Thyroid gland (tissue), 4 donors: ENCODE measurements at regions not wholly inside any gene's neighbourhood (a gene's known extent, or its start where the extent isn't known, plus 50 kb on each side); places are given as distances from the start of the nearest gene placed in this dataset.

Experiments used
- DNase-seq, 2 donors: peaks; one replicate each; pipeline ENCODE4 v3.0.0-alpha.2; 2019
- H3K27ac ChIP-seq, 3 donors: fragments of 200-600 bp; sonication (generic); 1 replicate in 2 of 3; 2 replicates in 1 of 3; pipeline ENCODE4 v1.5.1; 2016 to 2019; ENCODE audit warnings: mild to moderate bottlenecking in 1 of 3, moderate library complexity in 1 of 3
- H3K27me3 ChIP-seq: fragments of 200-600 bp; sonication (generic); one replicate; pipeline ENCODE4 v1.5.1; 2019
- H3K36me3 ChIP-seq, 2 donors: fragments of 200-600 bp; sonication (generic); one replicate each; pipeline ENCODE4 v1.5.1; 2016 to 2019
- H3K4me1 ChIP-seq, 2 donors: fragments of 200-600 bp; sonication (generic); one replicate each; pipeline ENCODE4 v1.5.1; 2017 to 2019
- H3K4me3 ChIP-seq, 3 donors: fragments of 200-600 bp; sonication (generic); replicated peaks in 1 of 3; 1 replicate in 2 of 3; 2 replicates in 1 of 3; pipeline ENCODE4 v1.5.1; 2016; ENCODE audit warnings: mild to moderate bottlenecking in 1 of 3
- H3K9me3 ChIP-seq: fragments of 200-600 bp; sonication (generic); one replicate; pipeline ENCODE4 v1.5.1; 2017
- CTCF ChIP-seq, 6 experiments: fragments of 200-600 bp in 3 of 6; fragments of 450-650 bp in 3 of 6; sonication (generic) in 3 of 6; IDR thresholded peaks; one replicate each; pipeline ENCODE4 v1.5.1; 2016 to 2019; ENCODE audit warnings: antibody characterized with exemption in 6 of 6, mild to moderate bottlenecking in 2 of 6, inconsistent platforms in 1 of 6, moderate library complexity in 1 of 6
- POLR2A ChIP-seq, 2 donors: fragments of 450-650 bp; IDR thresholded peaks; one replicate each; pipeline ENCODE4 v1.6.1; 2017; ENCODE audit warnings: antibody characterized with exemption in 2 of 2, mild to moderate bottlenecking in 2 of 2, moderate library complexity in 1 of 2
- WGBS, 2 donors: methylation state at CpG; one replicate each; pipeline ENCODE4 v1.1.5; 2017; 5-methylcytosine and 5-hydroxymethylcytosine counted together
- intact Hi-C: fragments of 100-400 bp; cut with DNase I; formaldehyde crosslinking; loops from one replicate; pipeline ENCODE4 v1.15.1; 2023

GRCh38 chr4:152165146-152165545 is 370.7 kb downstream of the FBXW7 start:
- DNase-seq: no peak
- Histone ChIP-seq H3K36me3 (no peaks in the 10 kb centered on the region), H3K4me1 (no peaks in the 10 kb centered on the region), H3K4me3 (no peak overlapping the region), H3K27me3 (no peaks in the 10 kb centered on the region), H3K9me3 (no peaks in the 10 kb centered on the region), H3K27ac (no peak overlapping the region)
- 36 to 71% methylated on average over 2 of the region's 2 CpGs for WGBS, 2 donors
- TF ChIP-seq CTCF (IDR thresholded peaks at IDR 0.05): no peak
- intact Hi-C loops: no loop called here

DNA sequence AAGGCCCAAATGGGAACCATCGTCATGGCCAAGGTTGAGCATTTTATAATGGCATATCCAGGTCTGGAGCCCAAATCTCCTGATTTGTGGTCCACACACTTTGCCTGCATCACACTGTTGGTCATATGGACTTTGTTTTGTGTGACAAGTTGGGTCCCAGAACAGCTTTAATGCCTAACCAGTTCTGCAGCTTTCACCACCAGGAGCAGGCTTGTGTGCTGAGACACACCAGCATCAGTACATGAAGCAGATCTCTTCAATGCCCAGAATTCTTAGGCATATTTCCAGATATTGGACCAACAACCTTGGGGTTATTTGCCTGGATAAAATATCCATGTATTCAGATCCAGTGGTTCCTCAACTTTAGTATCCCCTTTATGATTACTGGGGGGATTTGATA is 371.3 kb downstream of the FBXW7 start:
- WGBS, 2 donors: 90 to 95% methylated on average over 1 of the region's 1 CpG
- Histone ChIP-seq H3K4me1 (no peaks in the 10 kb centered on the region), H3K27me3 (no peaks in the 10 kb centered on the region), H3K36me3 (no peaks in the 10 kb centered on the region), H3K9me3 (no peaks in the 10 kb centered on the region), H3K4me3 (no peak overlapping the region), H3K27ac (no peak overlapping the region)
- intact Hi-C loops: no loop called here
- TF ChIP-seq CTCF (IDR thresholded peaks at IDR 0.05) (no peak), POLR2A (IDR thresholded peaks at IDR 0.05) (no peak)
- DNase-seq: no peak

GRCh38 chr4:152162331-152162697 is 373.6 kb downstream of the FBXW7 start:
- 66 to 71% methylated on average over 2 of the region's 2 CpGs for WGBS, 2 donors

GRCh38 chr4:152161676-152162330 is 374.1 kb downstream of the FBXW7 start:
- Histone ChIP-seq H3K4me1 (no peaks in the 10 kb centered on the region), H3K9me3 (no peaks in the 10 kb centered on the region), H3K27me3 (no peaks in the 10 kb centered on the region), H3K4me3 (no peak overlapping the region), H3K36me3 (no peaks in the 10 kb centered on the region), H3K27ac (no peak overlapping the region)
- DNase-seq: no peak
- WGBS, 2 donors: 75 to 84% methylated on average over 3 of the region's 3 CpGs
- TF ChIP-seq POLR2A (IDR thresholded peaks at IDR 0.05): no peak
- TF ChIP-seq CTCF (IDR thresholded peaks at IDR 0.05): no peak
- intact Hi-C loops: no loop called here

More at GRCh38 chr4:152162331-152162697, 373.6 kb downstream of the FBXW7 start:
- no peak for DNase-seq
- intact Hi-C loops: no loop called here
- H3K27me3 ChIP-seq: no peaks in the 10 kb centered on the region
- no peaks in the 10 kb centered on the region for H3K4me1 ChIP-seq
- H3K9me3 ChIP-seq: no peaks in the 10 kb centered on the region
- H3K4me3 ChIP-seq: no peak overlapping the region
- no peaks in the 10 kb centered on the region for H3K36me3 ChIP-seq
- H3K27ac ChIP-seq: no peak overlapping the region
- TF ChIP-seq CTCF (IDR thresholded peaks at IDR 0.05) (no peak), POLR2A (IDR thresholded peaks at IDR 0.05) (no peak)

DNA sequence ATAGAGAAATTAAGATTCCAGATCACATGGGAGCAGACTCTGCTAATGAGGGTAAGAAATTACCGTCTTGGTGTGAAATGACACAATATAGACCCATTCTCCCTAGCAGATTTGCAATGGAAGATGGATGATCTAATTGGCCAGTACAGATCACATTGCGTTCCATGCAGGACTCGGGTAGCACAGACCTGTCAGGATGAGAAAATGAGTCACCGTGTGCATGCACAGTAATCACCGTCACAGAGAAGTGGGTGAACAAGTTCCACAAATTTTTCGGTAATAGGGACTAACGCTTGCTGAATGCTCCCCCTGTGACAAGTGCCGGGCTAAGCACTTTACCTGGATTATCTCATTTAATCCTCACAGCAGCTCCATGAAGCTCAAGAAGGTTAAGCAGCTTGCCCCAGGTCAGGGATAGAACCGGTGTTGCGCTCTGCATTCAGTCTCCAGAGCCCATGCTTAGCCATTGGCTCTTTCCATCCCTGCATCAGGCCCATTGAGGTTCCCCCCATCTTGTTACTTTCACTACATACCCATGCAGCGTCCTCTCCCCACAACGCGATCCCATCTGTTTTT is 375.6 kb downstream of the FBXW7 start:
- intact Hi-C loops: no loop called here
- TF ChIP-seq CTCF (IDR thresholded peaks at IDR 0.05): no peak
- TF ChIP-seq POLR2A (IDR thresholded peaks at IDR 0.05): no peak
- H3K27me3 ChIP-seq: no peaks in the 10 kb centered on the region
- H3K9me3 ChIP-seq: no peaks in the 10 kb centered on the region
- no peak for DNase-seq
- H3K36me3 ChIP-seq: no peaks in the 10 kb centered on the region
- H3K4me1 ChIP-seq: no peaks in the 10 kb centered on the region
- no peak overlapping the region for H3K27ac ChIP-seq
- 86 to 94% methylated on average over 13 of the region's 13 CpGs for WGBS, 2 donors
- H3K4me3 ChIP-seq: no peak overlapping the region
